ENCODE measurements at regions not wholly inside any gene's neighbourhood (a gene's known extent, or its start where the extent isn't known, plus 50 kb on each side); places are given as distances from the start of the nearest gene placed in this dataset.
A peak's percentile ranks its signal among the peaks of the same experiment; 100 is the strongest.
"Not testable (repeated sequence)": the region's sequence is repeated elsewhere in the genome, so short reads cannot be mapped to it uniquely, and the experiment has no call there.

DNA sequence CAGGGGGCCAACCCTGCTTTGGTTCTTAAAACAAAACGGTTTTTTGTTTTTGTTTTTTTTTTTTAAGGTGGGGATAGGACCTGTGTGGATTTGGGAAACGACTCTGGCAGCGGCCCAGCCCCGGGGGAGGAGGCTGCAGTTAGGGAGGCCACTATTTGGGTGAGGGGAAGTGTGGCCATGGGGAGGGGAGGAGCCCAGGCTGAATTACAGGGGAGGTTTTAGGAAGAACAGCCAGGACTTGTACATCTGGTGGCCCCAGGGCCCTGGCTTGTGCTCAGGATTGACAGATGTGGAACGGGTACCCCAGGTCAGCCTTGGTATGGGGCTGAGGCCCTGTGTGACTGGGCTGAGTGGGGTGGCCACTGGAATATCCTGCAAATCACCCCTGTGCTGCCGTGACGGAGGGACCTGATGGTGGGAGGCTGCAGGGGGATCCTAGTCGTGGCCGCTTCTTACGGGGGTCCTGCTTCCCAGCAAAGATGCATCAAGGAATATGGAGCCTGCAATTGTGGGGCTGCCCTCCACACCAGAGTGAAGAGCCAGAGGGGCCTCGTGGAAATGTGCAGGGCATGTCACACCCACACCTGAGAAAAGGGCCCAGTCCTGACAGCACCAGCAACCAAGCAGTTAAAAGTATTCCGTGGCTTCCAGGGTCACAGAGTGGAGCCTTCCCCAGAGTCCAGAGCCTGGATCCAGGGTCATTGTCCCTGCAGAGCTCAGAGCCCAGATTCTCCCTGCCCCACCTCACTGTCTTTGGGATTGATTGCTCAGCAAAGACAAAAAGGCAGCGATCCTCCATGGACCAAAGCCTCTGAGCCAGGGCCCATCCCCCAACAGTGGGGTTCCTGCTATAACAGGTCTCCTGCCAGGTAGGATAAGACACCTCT is 55.2 kb upstream of the WNT7B start:
- no peak for ATAC-seq (ENCODE audit: low FRiP score in 2 of 2)
- Histone ChIP-seq H3K4me3 (no peak overlapping the region), H3K9me3 (no peaks in the 10 kb centered on the region), H3K36me3 (no peaks in the 10 kb centered on the region), H3K27me3 (no peaks in the 10 kb centered on the region), H3K4me1 (peaks cover 13 to 23% (median 19%) of the 10 kb centered on the region in 4 donors), H3K27ac (no peak overlapping the region)
- 73 to 79% methylated on average over 11 to 13 of the region's 13 CpGs for WGBS, 2 donors
- peak in 1 of 2 donors; percentile 17 for DNase-seq
- TF ChIP-seq POLR2AphosphoS5 (IDR thresholded peaks at IDR 0.05) (no peak), EP300 (IDR thresholded peaks at IDR 0.05) (no peak), POLR2A (IDR thresholded peaks at IDR 0.05) (no peak)
- TF ChIP-seq, protein P1, sequence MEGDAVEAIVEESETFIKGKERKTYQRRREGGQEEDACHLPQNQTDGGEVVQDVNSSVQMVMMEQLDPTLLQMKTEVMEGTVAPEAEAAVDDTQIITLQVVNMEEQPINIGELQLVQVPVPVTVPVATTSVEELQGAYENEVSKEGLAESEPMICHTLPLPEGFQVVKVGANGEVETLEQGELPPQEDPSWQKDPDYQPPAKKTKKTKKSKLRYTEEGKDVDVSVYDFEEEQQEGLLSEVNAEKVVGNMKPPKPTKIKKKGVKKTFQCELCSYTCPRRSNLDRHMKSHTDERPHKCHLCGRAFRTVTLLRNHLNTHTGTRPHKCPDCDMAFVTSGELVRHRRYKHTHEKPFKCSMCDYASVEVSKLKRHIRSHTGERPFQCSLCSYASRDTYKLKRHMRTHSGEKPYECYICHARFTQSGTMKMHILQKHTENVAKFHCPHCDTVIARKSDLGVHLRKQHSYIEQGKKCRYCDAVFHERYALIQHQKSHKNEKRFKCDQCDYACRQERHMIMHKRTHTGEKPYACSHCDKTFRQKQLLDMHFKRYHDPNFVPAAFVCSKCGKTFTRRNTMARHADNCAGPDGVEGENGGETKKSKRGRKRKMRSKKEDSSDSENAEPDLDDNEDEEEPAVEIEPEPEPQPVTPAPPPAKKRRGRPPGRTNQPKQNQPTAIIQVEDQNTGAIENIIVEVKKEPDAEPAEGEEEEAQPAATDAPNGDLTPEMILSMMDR (IDR thresholded peaks at IDR 0.05), result no peak

DNA sequence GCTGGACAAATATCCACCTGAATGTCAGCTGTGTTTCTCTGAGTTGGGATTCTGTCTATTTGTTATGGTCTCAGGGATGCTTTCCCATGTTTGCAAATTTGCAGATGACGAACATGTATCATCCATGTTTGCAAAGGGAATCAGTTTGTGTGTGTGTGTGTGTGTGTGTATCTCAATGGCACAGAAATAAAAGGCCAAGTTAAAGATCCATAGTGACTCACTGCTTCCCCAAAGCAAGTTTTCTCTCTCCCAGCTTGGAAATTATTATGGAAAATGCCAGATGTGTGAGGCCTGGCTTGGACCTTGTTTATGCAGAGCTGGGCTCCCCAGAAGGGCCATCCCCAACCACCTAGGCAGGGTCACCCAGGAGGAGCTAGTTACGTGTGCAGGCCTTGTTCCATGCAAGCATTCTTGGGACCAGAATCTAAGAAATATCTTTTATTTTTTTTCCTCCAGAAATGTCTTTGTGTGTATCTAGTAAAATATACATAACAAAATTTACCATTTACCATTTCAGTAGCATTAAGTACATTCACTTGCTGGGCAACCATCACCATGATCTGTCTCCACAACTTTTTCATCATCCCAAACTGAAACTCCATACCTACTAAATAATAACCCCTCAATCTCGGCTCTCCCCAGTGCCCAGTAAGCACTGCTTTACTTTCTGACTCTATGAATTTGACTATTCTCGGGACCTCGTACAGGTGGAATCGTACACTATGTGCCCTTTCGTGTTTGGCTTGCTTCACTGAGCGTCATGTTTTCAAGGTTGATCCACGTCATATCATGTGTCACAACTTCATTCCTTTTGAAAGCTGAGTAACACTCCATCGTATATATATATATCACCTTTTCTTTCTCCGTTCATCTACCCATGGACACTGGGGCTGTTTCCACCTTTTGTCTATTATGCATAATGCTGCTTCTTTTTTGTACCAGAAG is 56.6 kb upstream of the WNT7B start:
- no peaks in the 10 kb centered on the region for H3K27me3 ChIP-seq
- 89 to 96% methylated on average over 11 of the region's 11 CpGs for WGBS, 2 donors
- H3K27ac ChIP-seq, result no peak overlapping the region
- no peaks in the 10 kb centered on the region for H3K36me3 ChIP-seq
- no peak for ATAC-seq (ENCODE audit: low FRiP score in 2 of 2)
- H3K9me3 ChIP-seq, result no peaks in the 10 kb centered on the region
- peak in 1 of 2 donors; percentile 6 for DNase-seq
- H3K4me3 ChIP-seq, result no peak overlapping the region
- no peak for TF ChIP-seq POLR2AphosphoS5 (IDR thresholded peaks at IDR 0.05)
- peaks cover 13 to 19% (median 16%) of the 10 kb centered on the region in 4 donors for H3K4me1 ChIP-seq

DNA sequence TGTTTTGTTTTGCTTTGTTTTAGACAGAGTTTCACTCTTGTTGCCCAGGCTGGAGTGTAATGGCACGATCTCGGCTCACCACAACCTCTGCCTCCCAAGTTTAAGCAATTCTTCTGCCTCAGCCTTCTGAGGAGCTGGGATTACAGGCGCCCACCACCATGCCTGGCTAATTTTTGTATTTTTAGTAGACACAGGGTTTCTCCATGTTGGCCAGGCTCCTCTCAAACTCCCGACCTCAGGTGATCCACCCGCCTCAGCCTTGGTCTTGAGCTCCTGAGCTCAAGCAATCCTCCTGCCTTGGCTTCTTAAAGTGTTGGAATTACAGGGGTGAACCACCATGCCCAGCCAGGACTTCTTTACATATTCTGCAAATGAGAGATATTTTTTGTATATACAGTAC is 57.5 kb upstream of the WNT7B start:
- H3K27me3 ChIP-seq; H3K36me3 ChIP-seq; H3K4me3 ChIP-seq; ATAC-seq (ENCODE audit: low FRiP score in 2 of 2); H3K9me3 ChIP-seq; H3K27ac ChIP-seq: not testable (repeated sequence)
- peak in 1 of 2 donors; percentile 16 for DNase-seq
- 88 to 92% methylated on average over 5 of the region's 5 CpGs for WGBS, 2 donors
- peaks cover 13 to 23% (median 17%) of the 10 kb centered on the region in 4 donors for H3K4me1 ChIP-seq

- H3K27me3 ChIP-seq, result no peaks in the 10 kb centered on the region
- no peak for DNase-seq
- ATAC-seq (ENCODE audit: low FRiP score in 2 of 2), result no peak
- WGBS, 2 donors, result 2 to 3% methylated on average over 16 of the region's 16 CpGs
- peak overlapping the region in 3 of 4 donors; percentile 29 to 68 (median 36) for H3K4me3 ChIP-seq
- peak overlapping the region; percentile 36 to 98 (median 79) for H3K27ac ChIP-seq
- peaks cover 13 to 23% (median 17%) of the 10 kb centered on the region in 4 donors for H3K4me1 ChIP-seq
- no peaks in the 10 kb centered on the region for H3K9me3 ChIP-seq
- no peaks in the 10 kb centered on the region for H3K36me3 ChIP-seq
- TF ChIP-seq, protein P1 (IDR thresholded peaks at IDR 0.05), result no peak
- TF ChIP-seq POLR2A (IDR thresholded peaks at IDR 0.05) (peak in 1 of 4 donors; percentile 30), POLR2AphosphoS5 (IDR thresholded peaks at IDR 0.05) (peak in 1 of 2 donors; percentile 4)
Measured at GRCh38 chr22:46035380-46035741, 58.4 kb upstream of the WNT7B start.

DNA sequence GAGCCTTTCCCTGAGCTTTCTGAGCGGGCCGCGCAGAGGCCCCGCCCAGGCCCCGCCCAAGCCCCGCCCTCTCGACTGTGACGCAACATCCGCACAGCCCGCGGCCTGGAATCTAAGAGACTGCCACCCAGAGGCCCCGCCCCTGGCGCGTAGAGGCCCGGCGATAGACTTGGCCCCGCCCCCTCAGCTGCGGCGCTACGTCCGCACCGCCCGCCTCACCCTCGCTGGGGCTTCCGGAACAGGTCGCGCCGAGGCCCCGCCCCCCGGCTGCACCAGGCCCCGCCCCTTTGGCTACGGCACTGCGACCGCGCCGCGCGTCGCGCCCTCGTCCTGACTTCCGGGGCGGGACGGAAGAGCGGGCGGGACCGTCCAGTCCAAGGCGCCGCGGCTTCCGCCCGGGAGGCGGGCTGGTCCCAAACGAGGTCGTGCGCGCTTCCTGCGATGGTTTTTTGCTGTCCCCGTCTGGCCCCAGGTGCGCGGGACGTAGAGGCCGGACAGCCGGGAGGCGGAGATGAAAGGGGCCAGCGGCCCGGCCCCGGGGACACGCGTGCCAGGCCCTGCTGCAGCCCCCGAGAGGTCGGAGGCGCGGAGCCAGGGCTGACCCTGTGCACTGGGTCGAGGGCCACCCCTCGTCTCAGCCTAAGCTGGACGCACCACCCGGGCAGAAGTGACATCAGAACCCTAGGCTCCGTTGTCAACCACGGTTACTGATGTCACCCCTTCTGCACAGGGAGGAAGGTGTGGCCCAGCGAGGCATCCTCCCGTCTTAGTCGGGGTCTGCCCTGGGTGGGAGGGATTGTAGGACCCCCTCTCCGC is 59.0 kb upstream of the WNT7B start:
- Histone ChIP-seq H3K36me3 (no peaks in the 10 kb centered on the region), H3K4me3 (peak overlapping the region; percentile 61 to 88 (median 71)), H3K9me3 (no peaks in the 10 kb centered on the region), H3K27me3 (no peaks in the 10 kb centered on the region), H3K4me1 (peaks cover 13 to 23% (median 17%) of the 10 kb centered on the region in 4 donors), H3K27ac (peak overlapping the region; percentile 94 to 98 (median 96))
- 0 to 1% methylated on average over 17 to 45 of the region's 84 CpGs for WGBS, 2 donors
- ATAC-seq (ENCODE audit: low FRiP score in 2 of 2), result peak; percentile 99
- peak; percentile 100 for DNase-seq
- TF ChIP-seq, protein P1 (IDR thresholded peaks at IDR 0.05), result peak in 2 of 6 experiments; percentile 15 to 22
- TF ChIP-seq POLR2AphosphoS5 (IDR thresholded peaks at IDR 0.05), result peak; percentile 98 to 99
- peak; percentile 80 to 98 (median 92) for TF ChIP-seq POLR2A (IDR thresholded peaks at IDR 0.05)
- peak in 2 of 4 donors; percentile 43 to 86 for TF ChIP-seq EP300 (IDR thresholded peaks at IDR 0.05)

Measured in upper lobe of left lung (tissue), 6 donors.